ENCODE measurements at regions not wholly inside any gene's neighbourhood (a gene's known extent, or its start where the extent isn't known, plus 50 kb on each side); places are given as distances from the start of the nearest gene placed in this dataset.

- TF ChIP-seq CTCF (conservative IDR thresholded peaks at IDR 0.05; ENCODE audit: low read depth, low read length) (no peak), EZH2 (IDR thresholded peaks at IDR 0.05; ENCODE audit: borderline replicate concordance, low read depth, low read length, poor library complexity, severe bottlenecking) (no peak)
Measured at GRCh38 chr7:48710995-48711394, 213.4 kb upstream of the CDC14C start.
